ENCODE measurements at regions not wholly inside any gene's neighbourhood (a gene's known extent, or its start where the extent isn't known, plus 50 kb on each side); places are given as distances from the start of the nearest gene placed in this dataset.

GRCh38 chr3:128554465-128555097 is 61.6 kb upstream of the GATA2 start:
- peaks cover 20% of the 10 kb centered on the region; the same call in 1 of the 2 replicates for H3K27me3 ChIP-seq (ENCODE audit: control insufficient read depth, insufficient read depth, low read length)
- H3K4me3 ChIP-seq (ENCODE audit: insufficient read depth, low read depth, low read length) = peak overlapping the region; percentile 31; the same call in 1 of the 2 replicates
- H3K36me3 ChIP-seq (replicated peaks; ENCODE audit: control insufficient read depth, insufficient read depth, low read length) = no peaks in the 10 kb centered on the region
- DNase-seq = no peak

- peaks cover 20% of the 10 kb centered on the region; the same call in 1 of the 2 replicates for H3K27me3 ChIP-seq (ENCODE audit: control insufficient read depth, insufficient read depth, low read length)
- no peaks in the 10 kb centered on the region for H3K36me3 ChIP-seq (replicated peaks; ENCODE audit: control insufficient read depth, insufficient read depth, low read length)
- DNase-seq = no peak
- no peak overlapping the region for H3K4me3 ChIP-seq (ENCODE audit: insufficient read depth, low read depth, low read length)
Measured at GRCh38 chr3:128554100-128554464, 61.1 kb upstream of the GATA2 start.

GRCh38 chr3:128553560-128553959 is 60.6 kb upstream of the GATA2 start:
- no peak overlapping the region for H3K4me3 ChIP-seq (ENCODE audit: insufficient read depth, low read depth, low read length)
- no peaks in the 10 kb centered on the region for H3K36me3 ChIP-seq (replicated peaks; ENCODE audit: control insufficient read depth, insufficient read depth, low read length)
- peaks cover 20% of the 10 kb centered on the region; the same call in 1 of the 2 replicates for H3K27me3 ChIP-seq (ENCODE audit: control insufficient read depth, insufficient read depth, low read length)
- DNase-seq = no peak

GRCh38 chr3:128551867-128552266 is 58.9 kb upstream of the GATA2 start:
- DNase-seq = no peak
- H3K36me3 ChIP-seq (replicated peaks; ENCODE audit: control insufficient read depth, insufficient read depth, low read length) = no peaks in the 10 kb centered on the region
- no peak overlapping the region for H3K4me3 ChIP-seq (ENCODE audit: insufficient read depth, low read depth, low read length)
- H3K27me3 ChIP-seq (ENCODE audit: control insufficient read depth, insufficient read depth, low read length) = peaks cover 20% of the 10 kb centered on the region; the same call in 1 of the 2 replicates

DNA sequence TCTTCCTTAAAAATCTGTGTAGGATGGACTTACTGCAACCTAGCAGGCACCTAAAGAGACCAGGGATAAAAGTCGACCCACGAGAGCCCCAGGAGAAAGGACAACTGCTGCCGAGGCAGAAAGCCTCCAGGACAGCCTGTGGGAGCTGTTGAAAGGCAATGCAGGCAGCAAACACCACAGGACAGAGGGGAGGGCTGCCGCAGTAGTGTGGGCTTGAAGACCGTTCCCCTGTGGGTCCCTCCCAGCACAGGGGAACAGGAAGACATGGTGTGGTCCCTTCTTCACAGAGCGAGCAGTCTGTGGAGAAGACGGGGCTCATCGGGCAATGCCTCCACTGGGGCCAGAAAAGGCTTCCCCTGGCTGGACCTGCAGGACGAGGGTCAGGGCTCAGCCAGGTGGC is 58.5 kb upstream of the GATA2 start:
- no peak overlapping the region for H3K4me3 ChIP-seq (ENCODE audit: insufficient read depth, low read depth, low read length)
- H3K27me3 ChIP-seq (ENCODE audit: control insufficient read depth, insufficient read depth, low read length) = peaks cover 20% of the 10 kb centered on the region; the same call in 1 of the 2 replicates
- no peak for DNase-seq
- no peaks in the 10 kb centered on the region for H3K36me3 ChIP-seq (replicated peaks; ENCODE audit: control insufficient read depth, insufficient read depth, low read length)

- Histone ChIP-seq H3K4me3 (ENCODE audit: insufficient read depth, low read depth, low read length) (no peak overlapping the region), H3K27me3 (ENCODE audit: control insufficient read depth, insufficient read depth, low read length) (peaks cover 19% of the 10 kb centered on the region; the same call in 1 of the 2 replicates), H3K36me3 (replicated peaks; ENCODE audit: control insufficient read depth, insufficient read depth, low read length) (no peaks in the 10 kb centered on the region)
- DNase-seq = no peak
Measured at GRCh38 chr3:128550471-128551126, 57.6 kb upstream of the GATA2 start.

DNA sequence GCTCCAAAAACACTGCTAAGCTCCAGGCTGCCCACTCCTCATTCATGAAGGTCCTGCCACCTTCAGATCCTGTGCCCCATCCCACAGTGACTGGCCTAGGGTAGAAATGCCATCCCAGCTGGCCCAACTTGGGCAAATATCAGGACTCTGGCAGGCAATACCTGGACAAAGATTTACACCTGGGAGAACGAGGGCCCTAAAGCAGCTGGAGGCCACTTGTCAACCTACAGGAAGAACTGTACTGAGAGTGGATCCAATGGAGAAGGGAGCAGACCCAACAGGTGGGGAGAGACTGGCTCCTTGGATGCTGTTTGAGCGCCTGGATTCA is 57.1 kb upstream of the GATA2 start:
- Histone ChIP-seq H3K4me3 (ENCODE audit: insufficient read depth, low read depth, low read length) (no peak overlapping the region), H3K36me3 (replicated peaks; ENCODE audit: control insufficient read depth, insufficient read depth, low read length) (no peaks in the 10 kb centered on the region), H3K27me3 (ENCODE audit: control insufficient read depth, insufficient read depth, low read length) (peaks cover 15% of the 10 kb centered on the region; the same call in 1 of the 2 replicates)
- DNase-seq = no peak

DNA sequence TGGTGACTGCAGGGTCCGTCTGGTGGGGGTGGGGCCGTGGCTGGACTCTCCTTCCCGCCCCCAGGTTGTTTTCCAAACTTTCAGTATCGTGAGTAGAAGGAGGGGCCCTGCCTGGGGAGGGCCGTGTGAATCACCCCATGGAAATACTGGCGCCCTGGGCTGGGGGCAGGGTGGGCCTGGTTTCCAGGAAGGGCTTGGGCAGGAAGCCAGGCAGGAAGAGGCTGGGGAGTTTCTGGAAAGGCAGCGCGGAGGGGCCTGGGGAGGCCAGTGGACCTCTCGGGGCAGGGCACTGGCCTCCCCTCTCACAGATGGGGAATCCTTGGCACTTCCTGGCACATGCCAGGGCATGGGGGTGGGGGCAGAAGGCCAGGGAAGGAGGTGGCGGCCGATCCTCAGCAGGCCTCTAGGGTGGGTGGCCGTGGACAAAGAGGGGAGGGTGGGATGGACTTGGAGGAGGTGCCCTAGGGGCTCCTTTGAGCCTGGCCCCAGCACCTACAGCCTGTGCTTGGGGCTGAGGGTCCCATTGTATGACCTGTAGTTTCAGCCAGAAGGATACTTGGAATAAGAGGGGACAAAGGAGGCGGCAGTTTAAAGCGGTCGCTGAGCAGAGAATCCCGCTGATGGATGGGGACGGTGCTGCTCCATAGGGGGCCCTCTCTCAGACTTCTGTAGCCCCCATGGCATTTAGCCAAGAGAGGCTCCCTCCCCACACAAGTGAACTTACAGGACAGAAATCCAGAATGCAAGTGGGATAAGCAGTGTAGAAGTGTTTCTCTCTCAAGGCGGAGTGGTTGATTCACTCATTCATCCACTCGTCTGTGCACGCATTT is 56.5 kb upstream of the GATA2 start:
- DNase-seq = no peak
- Histone ChIP-seq H3K27me3 (ENCODE audit: control insufficient read depth, insufficient read depth, low read length) (peaks cover 10% of the 10 kb centered on the region; the same call in 1 of the 2 replicates), H3K36me3 (replicated peaks; ENCODE audit: control insufficient read depth, insufficient read depth, low read length) (no peaks in the 10 kb centered on the region), H3K4me3 (ENCODE audit: insufficient read depth, low read depth, low read length) (no peak overlapping the region)

DNA sequence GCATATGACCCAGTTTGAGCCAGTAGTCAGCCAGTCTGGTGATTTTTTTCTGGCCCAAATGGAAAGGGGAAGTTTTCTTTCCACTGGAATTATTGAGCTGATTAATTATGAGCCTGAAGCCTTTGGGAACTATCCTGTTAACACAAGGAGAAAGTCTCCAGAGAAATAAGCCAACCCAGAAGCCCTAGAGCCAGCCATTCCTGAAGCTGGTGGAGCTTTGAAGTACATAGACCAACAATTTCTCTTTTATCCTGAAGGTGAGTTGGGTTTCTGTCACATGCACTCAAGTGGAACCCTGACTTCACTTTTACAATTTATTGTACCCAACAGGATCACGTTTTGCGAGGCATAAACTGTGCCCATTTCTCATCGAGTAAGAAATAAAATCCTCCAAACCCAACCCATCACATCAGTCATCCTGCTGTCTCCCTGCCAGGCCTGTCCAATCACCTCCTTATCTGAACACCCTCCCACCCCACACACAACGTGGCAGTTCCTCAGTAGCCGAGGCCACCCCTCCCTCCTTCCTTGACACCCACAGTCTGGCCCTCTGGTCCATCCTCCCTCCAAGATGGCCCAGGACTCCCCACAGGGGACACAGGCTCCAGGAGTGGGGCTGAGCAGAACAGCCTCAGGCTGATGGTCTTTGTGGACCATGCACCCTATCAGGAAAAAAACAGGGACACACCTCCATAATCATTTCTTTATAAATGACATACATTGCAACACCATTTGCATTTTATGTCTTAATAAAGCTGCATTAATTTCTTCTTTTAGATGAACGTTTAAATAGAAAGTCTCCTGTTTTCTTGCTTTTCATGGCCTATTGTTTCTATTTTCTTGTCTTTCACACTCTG is 55.7 kb upstream of the GATA2 start:
- no peaks in the 10 kb centered on the region for H3K36me3 ChIP-seq (replicated peaks; ENCODE audit: control insufficient read depth, insufficient read depth, low read length)
- peaks cover 5% of the 10 kb centered on the region; the same call in 1 of the 2 replicates for H3K27me3 ChIP-seq (ENCODE audit: control insufficient read depth, insufficient read depth, low read length)
- DNase-seq = no peak
- H3K4me3 ChIP-seq (ENCODE audit: insufficient read depth, low read depth, low read length) = no peak overlapping the region

DNA sequence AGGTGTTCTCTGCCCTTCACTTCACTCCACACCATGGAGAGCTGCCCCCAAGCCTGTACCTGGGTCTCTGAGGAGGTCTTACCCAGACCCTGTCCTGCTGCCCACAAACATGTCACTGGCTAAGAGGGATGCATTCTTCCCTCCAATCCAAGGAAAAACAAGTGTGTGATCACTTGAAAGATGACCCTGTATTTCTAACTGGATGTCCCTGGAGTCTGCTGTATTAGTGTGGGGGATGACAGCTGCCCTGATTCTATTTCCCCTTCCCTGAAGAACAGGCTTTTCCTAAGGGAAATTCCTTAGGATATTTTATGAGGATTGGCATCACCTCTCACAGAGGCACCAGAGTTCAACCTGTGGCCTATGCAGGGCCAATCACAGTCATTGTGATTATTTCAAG is 55.0 kb upstream of the GATA2 start:
- 0 out of 2 replicates have a peak, but pooled peaks cover 2% of the 10 kb centered on the region for H3K27me3 ChIP-seq (ENCODE audit: control insufficient read depth, insufficient read depth, low read length)
- no peak overlapping the region for H3K4me3 ChIP-seq (ENCODE audit: insufficient read depth, low read depth, low read length)
- no peak for DNase-seq
- no peaks in the 10 kb centered on the region for H3K36me3 ChIP-seq (replicated peaks; ENCODE audit: control insufficient read depth, insufficient read depth, low read length)

GRCh38 chr3:128547368-128547987 is 54.5 kb upstream of the GATA2 start:
- Histone ChIP-seq H3K36me3 (replicated peaks; ENCODE audit: control insufficient read depth, insufficient read depth, low read length) (no peaks in the 10 kb centered on the region), H3K27me3 (ENCODE audit: control insufficient read depth, insufficient read depth, low read length) (0 out of 2 replicates have a peak, but pooled peaks cover 2% of the 10 kb centered on the region), H3K4me3 (ENCODE audit: insufficient read depth, low read depth, low read length) (no peak overlapping the region)
- DNase-seq = no peak

DNA sequence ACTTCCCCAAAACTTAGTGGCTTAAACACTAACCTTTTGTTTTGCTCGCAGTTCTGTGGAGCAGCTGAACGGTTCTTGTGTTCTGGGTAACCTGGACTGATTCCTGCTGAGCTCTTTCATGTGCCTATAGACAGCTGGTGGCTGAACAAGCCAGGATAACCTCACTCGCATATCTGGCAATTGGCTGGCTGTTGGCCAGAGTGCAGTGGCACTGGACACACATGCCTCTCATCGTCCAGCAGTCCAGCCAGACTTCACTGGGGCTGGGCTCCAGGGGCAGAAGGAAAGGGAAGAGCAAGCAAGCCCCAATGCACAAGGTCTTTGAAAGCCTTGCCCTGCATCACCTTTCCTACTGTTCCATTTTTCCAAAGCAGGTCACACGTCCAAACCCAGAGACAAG is 53.6 kb upstream of the GATA2 start:
- no peaks in the 10 kb centered on the region for H3K36me3 ChIP-seq (replicated peaks; ENCODE audit: control insufficient read depth, insufficient read depth, low read length)
- DNase-seq = no peak
- H3K4me3 ChIP-seq (ENCODE audit: insufficient read depth, low read depth, low read length) = no peak overlapping the region
- H3K27me3 ChIP-seq (ENCODE audit: control insufficient read depth, insufficient read depth, low read length) = 0 out of 2 replicates have a peak, but pooled peaks cover 2% of the 10 kb centered on the region

DNA sequence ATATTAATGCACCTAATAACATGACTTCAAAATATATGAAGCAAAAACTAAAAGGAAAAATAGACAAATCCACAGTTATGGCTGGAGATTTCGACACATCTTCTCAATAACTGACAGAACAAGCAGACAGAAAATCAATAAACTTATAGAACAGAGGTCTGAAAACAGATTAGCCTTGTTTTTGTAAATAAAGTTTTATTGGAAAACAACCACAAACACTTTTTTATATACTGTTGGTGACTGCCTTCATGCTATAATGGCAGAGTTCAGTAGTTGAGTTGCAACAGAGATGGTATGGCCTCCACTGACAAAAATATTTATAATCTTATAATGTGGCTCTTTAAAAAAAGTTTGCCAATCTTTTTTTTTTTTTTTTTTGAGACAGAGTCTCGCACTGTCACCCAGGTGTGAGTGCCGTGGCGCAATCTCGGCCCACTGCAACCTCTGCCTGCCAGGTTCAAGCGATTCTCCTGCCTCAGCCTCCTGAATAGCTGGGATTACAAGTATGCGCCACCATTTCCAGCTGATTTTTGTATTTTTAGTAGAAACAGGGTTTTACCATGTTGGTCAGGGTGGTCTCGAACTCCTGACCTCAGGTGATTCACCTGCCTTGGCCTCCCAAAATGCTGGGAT is 52.2 kb upstream of the GATA2 start:
- no peak overlapping the region for H3K4me3 ChIP-seq (ENCODE audit: insufficient read depth, low read depth, low read length)

More for the DNA sequence above, 52.2 kb upstream of the GATA2 start:
- Histone ChIP-seq H3K36me3 (replicated peaks; ENCODE audit: control insufficient read depth, insufficient read depth, low read length) (no peaks in the 10 kb centered on the region), H3K27me3 (ENCODE audit: control insufficient read depth, insufficient read depth, low read length) (0 out of 2 replicates have a peak, but pooled peaks cover 2% of the 10 kb centered on the region)
- no peak for DNase-seq
